ENCODE measurements at regions not wholly inside any gene's neighbourhood (a gene's known extent, or its start where the extent isn't known, plus 50 kb on each side); places are given as distances from the start of the nearest gene placed in this dataset.

GRCh38 chr6:15897063-15897876 lies 231.6 kb upstream of the MYLIP start:
- TF ChIP-seq, protein P1, sequence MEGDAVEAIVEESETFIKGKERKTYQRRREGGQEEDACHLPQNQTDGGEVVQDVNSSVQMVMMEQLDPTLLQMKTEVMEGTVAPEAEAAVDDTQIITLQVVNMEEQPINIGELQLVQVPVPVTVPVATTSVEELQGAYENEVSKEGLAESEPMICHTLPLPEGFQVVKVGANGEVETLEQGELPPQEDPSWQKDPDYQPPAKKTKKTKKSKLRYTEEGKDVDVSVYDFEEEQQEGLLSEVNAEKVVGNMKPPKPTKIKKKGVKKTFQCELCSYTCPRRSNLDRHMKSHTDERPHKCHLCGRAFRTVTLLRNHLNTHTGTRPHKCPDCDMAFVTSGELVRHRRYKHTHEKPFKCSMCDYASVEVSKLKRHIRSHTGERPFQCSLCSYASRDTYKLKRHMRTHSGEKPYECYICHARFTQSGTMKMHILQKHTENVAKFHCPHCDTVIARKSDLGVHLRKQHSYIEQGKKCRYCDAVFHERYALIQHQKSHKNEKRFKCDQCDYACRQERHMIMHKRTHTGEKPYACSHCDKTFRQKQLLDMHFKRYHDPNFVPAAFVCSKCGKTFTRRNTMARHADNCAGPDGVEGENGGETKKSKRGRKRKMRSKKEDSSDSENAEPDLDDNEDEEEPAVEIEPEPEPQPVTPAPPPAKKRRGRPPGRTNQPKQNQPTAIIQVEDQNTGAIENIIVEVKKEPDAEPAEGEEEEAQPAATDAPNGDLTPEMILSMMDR (IDR thresholded peaks at IDR 0.05 in 2 of 3, conservative IDR thresholded peaks at IDR 0.05 in 1 of 3; ENCODE audit: borderline replicate concordance in 1 of 3, insufficient read depth in 1 of 3, low read depth in 2 of 3, low read length in 2 of 3): no peak
- TF ChIP-seq EZH2phosphoT487 (IDR thresholded peaks at IDR 0.05; ENCODE audit: borderline replicate concordance): no peak
- no peak for TF ChIP-seq POLR2A (IDR thresholded peaks at IDR 0.05; ENCODE audit: borderline replicate concordance, extremely low read depth, insufficient read depth, insufficient read length)
- no peak for TF ChIP-seq POLR2AphosphoS5 (IDR thresholded peaks at IDR 0.05; ENCODE audit: low read depth, low read length)
- TF ChIP-seq SIN3A (IDR thresholded peaks at IDR 0.05; ENCODE audit: low read depth): no peak
- TF ChIP-seq EGR1 (IDR thresholded peaks at IDR 0.05; ENCODE audit: low read depth): no peak
